Glutamatergic neuron (in vitro differentiated cells): ENCODE measurements at regions not wholly inside any gene's neighbourhood (a gene's known extent, or its start where the extent isn't known, plus 50 kb on each side); places are given as distances from the start of the nearest gene placed in this dataset.

Experiments used
- DNase-seq: peaks from one replicate; pipeline ENCODE4 v3.0.0; 2022
- H3K27ac Mint-ChIP-seq: one replicate; pipeline ENCODE4 v1.8.0; 2020; ENCODE audit warnings: mild to moderate bottlenecking, mixed read lengths, inconsistent platforms; ENCODE audit not compliant: unreplicated experiment
- H3K27me3 Mint-ChIP-seq: one replicate; pipeline ENCODE4 v1.8.0; 2020; ENCODE audit warnings: mild to moderate bottlenecking, moderate library complexity, mixed read lengths, inconsistent platforms; ENCODE audit not compliant: unreplicated experiment
- H3K36me3 Mint-ChIP-seq: one replicate; pipeline ENCODE4 v1.8.0; 2020; ENCODE audit warnings: mild to moderate bottlenecking, mixed read lengths, inconsistent platforms; ENCODE audit not compliant: unreplicated experiment
- H3K4me1 Mint-ChIP-seq: one replicate; pipeline ENCODE4 v1.8.0; 2020; ENCODE audit warnings: mild to moderate bottlenecking, low read depth, mixed read lengths, inconsistent platforms; ENCODE audit not compliant: unreplicated experiment
- H3K4me3 Mint-ChIP-seq: one replicate; pipeline ENCODE4 v1.8.0; 2020; ENCODE audit warnings: mild to moderate bottlenecking, mixed read lengths, inconsistent platforms; ENCODE audit not compliant: unreplicated experiment
- H3K9me3 Mint-ChIP-seq: one replicate; pipeline ENCODE4 v1.8.0; 2020; ENCODE audit warnings: mild to moderate bottlenecking, moderate library complexity, mixed read lengths, inconsistent platforms; ENCODE audit not compliant: unreplicated experiment
- CTCF ChIP-seq: fragments of 200-600 bp; sonication (generic); IDR thresholded peaks from one replicate; pipeline ENCODE4 v1.5.0; 2021; ENCODE audit not compliant: partially characterized antibody, unreplicated experiment

- H3K27me3 Mint-ChIP-seq, result peaks cover 4% of the 10 kb centered on the region
- no peak overlapping the region for H3K4me3 Mint-ChIP-seq
- no peaks in the 10 kb centered on the region for H3K36me3 Mint-ChIP-seq
- H3K27ac Mint-ChIP-seq, result no peak overlapping the region
- no peaks in the 10 kb centered on the region for H3K9me3 Mint-ChIP-seq
- DNase-seq, result no peak
- TF ChIP-seq CTCF, result no peak
- H3K4me1 Mint-ChIP-seq, result peaks cover 6% of the 10 kb centered on the region
Observed at GRCh38 chr4:25981749-25982148, 67.7 kb downstream of the SMIM20 start.

DNA sequence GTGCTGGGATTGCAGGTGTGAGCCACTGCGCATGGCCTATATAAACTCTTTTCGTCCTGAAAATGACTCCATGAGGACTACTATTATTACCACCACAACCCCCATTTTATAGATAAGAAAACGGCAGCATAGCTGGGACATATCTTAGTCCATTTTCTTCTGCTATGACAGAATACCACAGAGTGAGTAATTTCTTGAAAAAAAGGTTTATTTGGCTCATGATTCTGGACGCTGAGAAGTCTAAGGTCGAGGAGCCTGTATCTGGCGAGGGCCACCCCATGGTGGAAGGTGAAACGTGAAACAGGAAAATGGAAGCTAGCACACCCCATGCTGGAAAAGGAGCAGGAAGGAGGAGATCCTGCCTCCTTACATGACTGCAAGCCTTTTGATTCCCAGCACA lies 68.9 kb downstream of the SMIM20 start:
- no peak overlapping the region for H3K27ac Mint-ChIP-seq
- no peak for TF ChIP-seq CTCF
- H3K36me3 Mint-ChIP-seq, result no peaks in the 10 kb centered on the region
- no peak for DNase-seq
- peaks cover 5% of the 10 kb centered on the region for H3K4me1 Mint-ChIP-seq
- no peaks in the 10 kb centered on the region for H3K9me3 Mint-ChIP-seq
- peaks cover 4% of the 10 kb centered on the region for H3K27me3 Mint-ChIP-seq
- no peak overlapping the region for H3K4me3 Mint-ChIP-seq

GRCh38 chr4:25984266-25984665 lies 70.2 kb downstream of the SMIM20 start:
- H3K27me3 Mint-ChIP-seq, result peaks cover 4% of the 10 kb centered on the region
- DNase-seq, result no peak
- no peaks in the 10 kb centered on the region for H3K36me3 Mint-ChIP-seq
- H3K4me1 Mint-ChIP-seq, result peaks cover 2% of the 10 kb centered on the region
- no peak for TF ChIP-seq CTCF
- H3K9me3 Mint-ChIP-seq, result no peaks in the 10 kb centered on the region
- no peak overlapping the region for H3K4me3 Mint-ChIP-seq
- H3K27ac Mint-ChIP-seq, result no peak overlapping the region

GRCh38 chr4:25984796-25985195 lies 70.8 kb downstream of the SMIM20 start:
- no peak for DNase-seq
- no peaks in the 10 kb centered on the region for H3K36me3 Mint-ChIP-seq
- H3K27ac Mint-ChIP-seq, result no peak overlapping the region
- H3K4me1 Mint-ChIP-seq, result peaks cover 2% of the 10 kb centered on the region
- H3K4me3 Mint-ChIP-seq, result no peak overlapping the region
- peaks cover 4% of the 10 kb centered on the region for H3K27me3 Mint-ChIP-seq
- no peaks in the 10 kb centered on the region for H3K9me3 Mint-ChIP-seq
- TF ChIP-seq CTCF, result no peak

DNA sequence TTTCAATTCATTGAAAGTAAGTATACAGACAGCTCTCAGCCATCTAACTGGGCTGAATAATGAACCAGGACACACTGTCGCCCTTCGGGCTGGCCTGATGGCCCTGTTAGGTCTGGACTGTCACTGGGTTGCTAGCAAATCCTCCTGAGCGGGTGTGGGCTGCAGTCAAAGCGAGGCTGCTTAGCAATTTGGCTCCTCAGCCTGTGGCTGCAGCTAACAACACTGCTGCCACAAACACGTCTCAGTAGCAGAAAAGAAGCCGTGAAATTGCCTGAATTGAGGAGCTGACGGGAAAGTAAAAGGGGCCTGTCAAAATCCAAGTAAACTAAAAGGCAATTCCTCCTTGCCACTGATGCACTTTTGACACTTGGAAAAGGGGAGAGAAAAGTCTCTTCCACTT lies 72.8 kb downstream of the SMIM20 start:
- Mint-ChIP-seq H3K27me3 (peaks cover 5% of the 10 kb centered on the region), H3K4me1 (peaks cover 2% of the 10 kb centered on the region), H3K36me3 (no peaks in the 10 kb centered on the region), H3K27ac (no peak overlapping the region), H3K4me3 (no peak overlapping the region), H3K9me3 (no peaks in the 10 kb centered on the region)
- TF ChIP-seq CTCF, result no peak
- no peak for DNase-seq
